ENCODE measurements at regions not wholly inside any gene's neighbourhood (a gene's known extent, or its start where the extent isn't known, plus 50 kb on each side); places are given as distances from the start of the nearest gene placed in this dataset.

DNA sequence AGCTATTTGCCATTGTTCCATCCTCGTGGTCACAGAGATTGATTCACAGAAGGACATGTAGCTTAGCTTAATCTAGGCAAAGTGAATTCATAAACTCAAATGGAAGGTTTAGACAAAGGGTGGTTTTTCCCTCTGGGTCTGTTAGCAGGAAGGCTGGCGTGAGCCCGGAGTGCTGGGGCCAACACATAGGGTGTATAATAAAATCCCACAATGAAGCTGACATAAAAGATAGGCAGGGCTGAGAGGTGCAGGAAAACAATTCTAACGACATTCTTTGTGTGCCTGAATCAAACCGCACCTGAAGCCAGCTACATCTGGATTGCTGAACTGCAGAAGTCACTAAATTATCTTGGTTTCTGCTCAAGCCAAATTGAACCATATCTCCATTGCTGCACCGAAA lies 173.9 kb downstream of the MAF start:
- no peak overlapping the region for H3K9ac ChIP-seq (ENCODE audit: low read depth, low read length)

DNA sequence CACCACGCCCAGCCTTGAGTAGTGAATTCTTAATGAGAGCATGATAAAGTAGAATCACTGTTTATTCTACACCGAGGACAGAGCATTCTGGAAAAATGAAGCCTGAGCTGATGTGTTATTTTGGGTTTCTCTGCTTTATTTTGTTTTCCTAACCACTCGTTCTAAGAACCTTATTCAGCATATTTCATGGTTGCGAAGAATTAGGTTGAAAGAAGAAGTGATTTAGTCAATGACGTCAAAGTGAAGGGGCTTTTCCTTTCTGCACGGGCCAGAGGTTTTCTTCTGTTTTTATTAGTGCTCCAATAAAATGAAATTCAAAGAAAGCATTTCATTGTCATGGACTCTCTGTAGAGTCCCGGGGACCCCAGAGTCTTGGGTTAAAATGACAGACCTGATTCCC lies 178.5 kb downstream of the MAF start:
- H3K4me1 ChIP-seq (ENCODE audit: control insufficient read depth, insufficient read depth, low read length) = peaks cover 6% of the 10 kb centered on the region; the same call in 1 of the 2 replicates
- no peaks in the 10 kb centered on the region for H3K9me3 ChIP-seq (ENCODE audit: control insufficient read depth, insufficient read depth, low read length)
- H3K4me3 ChIP-seq (ENCODE audit: low read depth, low read length) = no peak overlapping the region
- H3K27ac ChIP-seq (ENCODE audit: low read depth, low read length) = no peak overlapping the region
- H3K27me3 ChIP-seq (ENCODE audit: control insufficient read depth, insufficient read depth, low read length) = no peaks in the 10 kb centered on the region
- H3K36me3 ChIP-seq (ENCODE audit: control insufficient read depth, insufficient read depth, low read length) = no peaks in the 10 kb centered on the region
- H3K9ac ChIP-seq (ENCODE audit: low read depth, low read length) = no peak overlapping the region

More for the DNA sequence above, 173.9 kb downstream of the MAF start:
- no peaks in the 10 kb centered on the region for H3K9me3 ChIP-seq (ENCODE audit: control insufficient read depth, insufficient read depth, low read length)
- H3K4me1 ChIP-seq (ENCODE audit: control insufficient read depth, insufficient read depth, low read length) = no peaks in the 10 kb centered on the region
- no peaks in the 10 kb centered on the region for H3K27me3 ChIP-seq (ENCODE audit: control insufficient read depth, insufficient read depth, low read length)
- no peak overlapping the region for H3K27ac ChIP-seq (ENCODE audit: low read depth, low read length)
- no peak overlapping the region for H3K4me3 ChIP-seq (ENCODE audit: low read depth, low read length)
- no peaks in the 10 kb centered on the region for H3K36me3 ChIP-seq (ENCODE audit: control insufficient read depth, insufficient read depth, low read length)

DNA sequence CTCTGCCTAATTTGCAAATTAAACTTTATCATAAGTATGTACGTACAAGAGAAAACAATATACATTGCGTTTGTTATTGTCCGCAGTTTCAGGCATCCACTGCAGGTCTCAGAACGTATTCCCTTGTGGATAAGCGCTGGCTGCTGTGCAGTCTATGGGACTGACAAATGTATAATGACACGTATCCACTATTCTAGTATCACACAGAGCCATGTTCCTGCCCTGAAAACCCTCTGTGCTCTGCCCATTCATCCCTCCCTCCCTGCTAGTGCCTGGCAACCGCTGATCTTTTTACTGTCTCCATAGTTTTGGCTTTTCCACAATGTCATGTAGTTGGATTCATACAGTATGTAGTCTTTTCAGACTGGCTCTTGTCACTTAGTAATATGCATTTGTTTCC lies 179.4 kb downstream of the MAF start:
- Histone ChIP-seq H3K9ac (ENCODE audit: low read depth, low read length) (no peak overlapping the region), H3K27ac (ENCODE audit: low read depth, low read length) (no peak overlapping the region), H3K4me1 (ENCODE audit: control insufficient read depth, insufficient read depth, low read length) (peaks cover 6% of the 10 kb centered on the region; the same call in 1 of the 2 replicates), H3K4me3 (ENCODE audit: low read depth, low read length) (no peak overlapping the region), H3K9me3 (ENCODE audit: control insufficient read depth, insufficient read depth, low read length) (no peaks in the 10 kb centered on the region), H3K36me3 (ENCODE audit: control insufficient read depth, insufficient read depth, low read length) (no peaks in the 10 kb centered on the region), H3K27me3 (ENCODE audit: control insufficient read depth, insufficient read depth, low read length) (no peaks in the 10 kb centered on the region)

DNA sequence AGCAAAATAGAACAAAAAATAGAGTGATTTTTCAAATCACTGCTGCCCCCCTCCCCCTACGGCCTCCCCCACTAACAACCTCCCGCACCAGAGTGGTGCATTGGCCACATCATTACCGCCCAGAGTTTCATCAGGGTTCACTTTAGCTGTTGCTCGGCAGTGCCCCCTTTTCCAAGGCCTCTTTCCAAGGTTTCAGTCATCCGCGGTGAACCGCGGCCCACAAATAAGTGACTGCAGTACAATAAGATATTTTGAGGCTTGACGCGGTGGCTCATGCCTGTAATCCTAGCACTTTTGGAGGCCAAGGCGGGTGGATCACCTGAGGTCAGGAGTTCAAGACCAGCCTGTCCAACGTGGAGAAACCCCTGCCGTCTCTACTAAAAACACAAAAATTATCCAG lies 180.0 kb downstream of the MAF start:
- no peak overlapping the region for H3K9ac ChIP-seq (ENCODE audit: low read depth, low read length)
- H3K4me3 ChIP-seq (ENCODE audit: low read depth, low read length) = no peak overlapping the region
- no peaks in the 10 kb centered on the region for H3K36me3 ChIP-seq (ENCODE audit: control insufficient read depth, insufficient read depth, low read length)
- H3K27ac ChIP-seq (ENCODE audit: low read depth, low read length) = no peak overlapping the region
- H3K27me3 ChIP-seq (ENCODE audit: control insufficient read depth, insufficient read depth, low read length) = no peaks in the 10 kb centered on the region
- no peaks in the 10 kb centered on the region for H3K9me3 ChIP-seq (ENCODE audit: control insufficient read depth, insufficient read depth, low read length)
- H3K4me1 ChIP-seq (ENCODE audit: control insufficient read depth, insufficient read depth, low read length) = peaks cover 6% of the 10 kb centered on the region; the same call in 1 of the 2 replicates

DNA sequence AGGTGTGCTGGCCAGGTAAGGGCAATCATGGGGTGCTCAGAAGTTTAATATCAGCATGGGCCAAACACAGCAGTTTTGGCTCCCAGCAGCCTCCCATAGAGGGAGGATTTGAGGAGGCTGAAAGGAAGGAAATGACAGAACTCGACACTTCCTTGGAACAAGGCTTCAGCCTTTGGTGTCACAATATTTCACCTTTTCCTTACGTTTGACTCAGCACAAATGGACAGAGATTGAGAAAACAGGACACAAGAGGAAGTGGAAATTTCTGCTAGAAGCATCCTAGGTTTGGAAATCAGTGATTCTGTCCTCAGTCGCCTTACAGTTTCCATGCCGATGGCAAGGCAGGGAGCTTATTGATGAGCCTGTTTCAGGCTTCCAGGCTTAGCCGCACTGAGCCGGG lies 181.4 kb downstream of the MAF start:
- Histone ChIP-seq H3K27ac (ENCODE audit: low read depth, low read length) (no peak overlapping the region), H3K27me3 (ENCODE audit: control insufficient read depth, insufficient read depth, low read length) (no peaks in the 10 kb centered on the region), H3K4me1 (ENCODE audit: control insufficient read depth, insufficient read depth, low read length) (peaks cover 6% of the 10 kb centered on the region; the same call in 1 of the 2 replicates), H3K9ac (ENCODE audit: low read depth, low read length) (no peak overlapping the region), H3K4me3 (ENCODE audit: low read depth, low read length) (no peak overlapping the region), H3K9me3 (ENCODE audit: control insufficient read depth, insufficient read depth, low read length) (no peaks in the 10 kb centered on the region), H3K36me3 (ENCODE audit: control insufficient read depth, insufficient read depth, low read length) (no peaks in the 10 kb centered on the region)

DNA sequence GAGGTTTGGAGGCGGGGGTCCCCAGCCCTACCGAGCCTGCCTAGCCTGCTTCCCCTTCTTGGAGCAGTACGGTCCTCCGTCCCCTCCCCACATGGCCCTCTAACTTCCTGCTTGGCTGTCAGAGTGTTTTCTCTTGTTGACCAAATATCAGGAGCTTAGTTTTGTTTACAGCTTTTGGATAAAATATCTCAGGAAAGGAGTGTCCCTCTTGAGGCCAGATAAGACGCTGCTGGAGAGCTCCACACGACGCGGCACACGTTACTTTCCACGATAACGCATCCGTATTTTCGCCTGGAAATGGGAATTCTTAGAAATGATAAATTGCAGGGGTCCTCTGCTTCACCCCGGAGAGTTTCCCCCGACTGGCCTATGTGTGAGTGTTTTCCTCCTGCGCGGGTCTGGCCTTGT lies 182.9 kb downstream of the MAF start:
- Histone ChIP-seq H3K27ac (ENCODE audit: low read depth, low read length) (no peak overlapping the region), H3K4me1 (ENCODE audit: control insufficient read depth, insufficient read depth, low read length) (peaks cover 10% of the 10 kb centered on the region), H3K36me3 (ENCODE audit: control insufficient read depth, insufficient read depth, low read length) (no peaks in the 10 kb centered on the region), H3K4me3 (ENCODE audit: low read depth, low read length) (no peak overlapping the region), H3K9ac (ENCODE audit: low read depth, low read length) (no peak overlapping the region), H3K27me3 (ENCODE audit: control insufficient read depth, insufficient read depth, low read length) (no peaks in the 10 kb centered on the region), H3K9me3 (ENCODE audit: control insufficient read depth, insufficient read depth, low read length) (no peaks in the 10 kb centered on the region)

DNA sequence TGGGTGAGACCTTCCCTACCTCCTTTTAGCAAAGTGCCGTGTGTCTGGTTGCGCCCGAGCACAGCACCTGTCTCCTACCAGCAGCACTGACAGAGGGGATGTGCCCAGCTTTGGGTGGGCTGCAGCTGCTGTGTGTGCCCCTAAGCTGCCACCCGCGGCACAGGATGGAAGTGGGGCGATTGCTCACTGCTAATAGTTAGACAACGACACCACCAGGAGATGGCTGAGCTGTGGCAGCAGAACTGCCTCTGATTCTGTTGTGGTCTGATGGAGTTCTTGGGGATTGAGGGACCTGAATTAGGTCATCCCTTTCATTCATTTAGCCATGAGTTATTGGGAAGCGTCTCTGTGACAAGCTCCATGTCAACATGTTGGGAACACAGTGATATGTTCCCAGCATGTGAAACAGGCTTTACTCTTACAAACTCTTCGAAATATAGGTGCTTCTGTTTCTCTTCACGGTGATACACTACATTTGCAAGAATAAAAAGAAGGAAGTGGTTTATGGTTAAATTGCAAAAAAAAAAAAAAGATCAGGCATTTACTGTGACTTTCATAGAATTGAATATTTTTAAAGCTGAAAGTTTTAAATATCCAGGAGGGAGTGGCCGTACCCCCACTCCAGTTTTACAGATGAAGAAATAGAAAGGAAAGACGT lies 184.4 kb downstream of the MAF start:
- no peak overlapping the region for H3K27ac ChIP-seq (ENCODE audit: low read depth, low read length)
- H3K4me1 ChIP-seq (ENCODE audit: control insufficient read depth, insufficient read depth, low read length) = peaks cover 25% of the 10 kb centered on the region
- H3K4me3 ChIP-seq (ENCODE audit: low read depth, low read length) = no peak overlapping the region
- H3K27me3 ChIP-seq (ENCODE audit: control insufficient read depth, insufficient read depth, low read length) = no peaks in the 10 kb centered on the region
- no peak overlapping the region for H3K9ac ChIP-seq (ENCODE audit: low read depth, low read length)
- H3K36me3 ChIP-seq (ENCODE audit: control insufficient read depth, insufficient read depth, low read length) = no peaks in the 10 kb centered on the region
- H3K9me3 ChIP-seq (ENCODE audit: control insufficient read depth, insufficient read depth, low read length) = no peaks in the 10 kb centered on the region

DNA sequence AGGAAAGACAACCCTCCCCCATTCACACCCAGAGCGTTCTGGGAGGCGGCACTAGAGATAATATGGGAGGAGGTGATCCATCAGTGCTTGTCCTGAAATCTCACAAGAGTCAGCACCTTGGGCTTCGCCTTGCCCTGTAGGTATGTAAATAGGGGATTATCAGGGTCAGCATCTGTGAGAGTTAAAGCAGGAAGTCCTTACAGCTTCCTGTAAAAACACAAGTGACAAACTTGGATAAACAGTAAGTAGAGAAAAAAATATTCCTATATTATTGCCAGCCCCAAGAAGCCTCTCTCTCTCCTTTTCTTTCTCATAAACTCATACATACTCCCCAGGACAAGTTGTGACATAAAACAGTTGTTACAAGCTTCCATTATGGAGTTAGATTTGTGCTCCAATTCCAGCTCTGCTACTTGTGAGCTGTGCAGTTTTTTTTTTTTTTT lies 187.7 kb downstream of the MAF start:
- Histone ChIP-seq H3K4me3 (ENCODE audit: low read depth, low read length) (no peak overlapping the region), H3K27me3 (ENCODE audit: control insufficient read depth, insufficient read depth, low read length) (no peaks in the 10 kb centered on the region), H3K4me1 (ENCODE audit: control insufficient read depth, insufficient read depth, low read length) (peaks cover 23% of the 10 kb centered on the region), H3K36me3 (ENCODE audit: control insufficient read depth, insufficient read depth, low read length) (no peaks in the 10 kb centered on the region), H3K9ac (ENCODE audit: low read depth, low read length) (no peak overlapping the region), H3K9me3 (ENCODE audit: control insufficient read depth, insufficient read depth, low read length) (no peaks in the 10 kb centered on the region), H3K27ac (ENCODE audit: low read depth, low read length) (peak overlapping the region; percentile 37)

DNA sequence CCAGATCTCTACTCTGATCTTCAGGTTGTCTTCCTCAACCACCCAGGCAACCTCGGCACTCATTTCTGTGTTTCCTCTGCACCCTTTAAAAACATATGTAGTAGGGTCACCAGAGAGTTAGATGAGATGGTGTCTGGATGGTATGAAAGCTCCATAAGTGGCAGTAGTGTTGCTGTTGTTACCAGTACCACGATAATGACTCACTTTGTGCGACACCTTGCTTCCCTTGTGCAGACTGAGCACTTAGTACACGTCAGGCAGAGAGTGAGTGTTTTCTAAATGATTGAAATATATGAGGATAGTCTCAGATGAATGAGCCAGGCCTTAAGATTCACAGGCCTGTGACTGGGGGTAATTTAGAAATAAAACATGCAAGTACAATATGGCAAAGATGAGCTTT lies 188.7 kb downstream of the MAF start:
- Histone ChIP-seq H3K4me1 (ENCODE audit: control insufficient read depth, insufficient read depth, low read length) (peaks cover 27% of the 10 kb centered on the region), H3K9ac (ENCODE audit: low read depth, low read length) (no peak overlapping the region), H3K27ac (ENCODE audit: low read depth, low read length) (peak overlapping the region; percentile 21), H3K4me3 (ENCODE audit: low read depth, low read length) (no peak overlapping the region), H3K36me3 (ENCODE audit: control insufficient read depth, insufficient read depth, low read length) (no peaks in the 10 kb centered on the region), H3K27me3 (ENCODE audit: control insufficient read depth, insufficient read depth, low read length) (no peaks in the 10 kb centered on the region), H3K9me3 (ENCODE audit: control insufficient read depth, insufficient read depth, low read length) (no peaks in the 10 kb centered on the region)

DNA sequence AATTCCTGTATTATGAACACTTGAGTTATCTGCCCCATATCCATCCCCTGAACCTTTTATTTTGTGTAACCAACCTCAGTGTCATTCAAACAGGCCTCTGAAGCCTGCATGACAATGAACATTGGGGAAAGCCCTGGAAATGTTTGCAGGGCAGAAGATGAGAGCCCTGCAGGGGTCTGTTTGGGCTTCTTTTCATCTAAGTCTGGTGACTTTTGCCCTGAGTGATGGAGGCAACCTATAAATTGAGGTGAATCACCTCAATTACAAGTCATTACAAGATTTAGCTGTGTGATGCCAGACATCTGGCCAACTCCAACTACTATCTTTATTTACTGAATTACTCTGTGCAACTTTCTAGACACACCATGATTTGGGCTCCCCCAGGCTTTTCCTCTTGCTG lies 189.2 kb downstream of the MAF start:
- Histone ChIP-seq H3K4me1 (ENCODE audit: control insufficient read depth, insufficient read depth, low read length) (peaks cover 27% of the 10 kb centered on the region), H3K9ac (ENCODE audit: low read depth, low read length) (no peak overlapping the region), H3K4me3 (ENCODE audit: low read depth, low read length) (no peak overlapping the region), H3K27me3 (ENCODE audit: control insufficient read depth, insufficient read depth, low read length) (no peaks in the 10 kb centered on the region), H3K27ac (ENCODE audit: low read depth, low read length) (peak overlapping the region; percentile 21), H3K36me3 (ENCODE audit: control insufficient read depth, insufficient read depth, low read length) (no peaks in the 10 kb centered on the region), H3K9me3 (ENCODE audit: control insufficient read depth, insufficient read depth, low read length) (no peaks in the 10 kb centered on the region)

DNA sequence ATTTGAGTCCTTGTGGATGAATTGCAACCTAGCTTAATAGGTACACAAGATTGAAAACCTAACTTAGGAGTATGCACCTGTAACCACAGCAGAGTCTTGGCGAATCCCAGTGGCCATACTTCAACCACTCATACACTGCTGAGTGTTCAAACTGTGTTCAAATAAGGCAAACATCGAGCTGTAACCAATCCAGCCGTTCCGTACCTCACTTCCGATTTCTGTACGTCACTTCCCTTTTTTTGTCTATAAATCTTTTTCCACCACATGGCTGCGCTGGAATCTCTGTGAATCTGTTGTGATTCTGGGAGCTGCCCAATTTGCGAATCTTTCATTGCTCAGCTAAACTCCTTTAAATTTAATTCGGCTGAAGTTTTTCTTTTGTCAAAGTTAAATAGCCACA lies 190.6 kb downstream of the MAF start:
- no peaks in the 10 kb centered on the region for H3K9me3 ChIP-seq (ENCODE audit: control insufficient read depth, insufficient read depth, low read length)
- peaks cover 27% of the 10 kb centered on the region for H3K4me1 ChIP-seq (ENCODE audit: control insufficient read depth, insufficient read depth, low read length)
- H3K27ac ChIP-seq (ENCODE audit: low read depth, low read length) = no peak overlapping the region
- H3K9ac ChIP-seq (ENCODE audit: low read depth, low read length) = no peak overlapping the region
- H3K27me3 ChIP-seq (ENCODE audit: control insufficient read depth, insufficient read depth, low read length) = no peaks in the 10 kb centered on the region
- no peaks in the 10 kb centered on the region for H3K36me3 ChIP-seq (ENCODE audit: control insufficient read depth, insufficient read depth, low read length)
- H3K4me3 ChIP-seq (ENCODE audit: low read depth, low read length) = no peak overlapping the region
